Astrocyte (in vitro differentiated cells and primary cell): ENCODE measurements at regions not wholly inside any gene's neighbourhood (a gene's known extent, or its start where the extent isn't known, plus 50 kb on each side); places are given as distances from the start of the nearest gene placed in this dataset.

ENCODE experiments used
- DNase-seq: peaks from one replicate; pipeline ENCODE4 v3.0.0-alpha.2; 2010; ENCODE audit warnings: low read depth
- FAIRE-seq: peaks from 2 replicates; lab custom pipeline; 2011; peaks lifted over from hg19 to GRCh38; lab: Jason Lieb, UNC
- H2AFZ ChIP-seq: 2 replicates; pipeline ENCODE4 v1.6.0; 2012; ENCODE audit warnings: low read depth, low read length, inconsistent platforms
- H3K27ac ChIP-seq: 2 replicates; pipeline ENCODE4 v1.5.1; 2011; ENCODE audit warnings: low read depth, low read length, inconsistent platforms
- H3K27me3 ChIP-seq: 2 replicates; pipeline ENCODE4 v1.6.0; 2011; ENCODE audit warnings: low read length, inconsistent platforms; ENCODE audit not compliant: insufficient read depth
- H3K36me3 ChIP-seq: 2 replicates; pipeline ENCODE4 v1.5.1; 2011; ENCODE audit warnings: low read length, inconsistent platforms; ENCODE audit not compliant: insufficient read depth
- H3K4me1 ChIP-seq: 2 replicates; pipeline ENCODE4 v1.5.1; 2011; ENCODE audit warnings: low read length, inconsistent platforms; ENCODE audit not compliant: insufficient read depth
- H3K4me2 ChIP-seq: 2 replicates; pipeline ENCODE4 v1.6.0; 2012; ENCODE audit warnings: low read length, inconsistent platforms
- H3K4me3 ChIP-seq: 2 replicates; pipeline ENCODE4 v1.5.1; 2011; ENCODE audit warnings: low read depth, mild to moderate bottlenecking, low read length, inconsistent platforms; ENCODE audit not compliant: insufficient read depth
- H3K79me2 ChIP-seq: 2 replicates; pipeline ENCODE4 v1.6.0; 2012; ENCODE audit warnings: mild to moderate bottlenecking, low read length, inconsistent platforms; ENCODE audit not compliant: insufficient read depth
- H3K9ac ChIP-seq: 2 replicates; pipeline ENCODE4 v1.6.0; 2012; ENCODE audit warnings: mild to moderate bottlenecking, low read length, inconsistent platforms
- H3K9me3 ChIP-seq: 2 replicates; pipeline ENCODE4 v1.5.1; 2012; ENCODE audit warnings: low read depth, mild to moderate bottlenecking, low read length, inconsistent platforms; ENCODE audit not compliant: insufficient read depth
- H4K20me1 ChIP-seq: 2 replicates; pipeline ENCODE4 v1.6.0; 2012; ENCODE audit warnings: low read length, inconsistent platforms; ENCODE audit not compliant: insufficient read depth
- H3K27ac Mint-ChIP-seq: one replicate; pipeline ENCODE4 v1.8.0; 2021; ENCODE audit warnings: mild to moderate bottlenecking, mixed read lengths; ENCODE audit not compliant: unreplicated experiment
- H3K27me3 Mint-ChIP-seq: one replicate; pipeline ENCODE4 v1.8.0; 2021; ENCODE audit warnings: low read depth, mixed read lengths; ENCODE audit not compliant: unreplicated experiment
- H3K36me3 Mint-ChIP-seq: one replicate; pipeline ENCODE4 v1.8.0; 2021; ENCODE audit warnings: low read depth, mixed read lengths; ENCODE audit not compliant: unreplicated experiment
- H3K4me1 Mint-ChIP-seq: one replicate; pipeline ENCODE4 v1.8.0; 2021; ENCODE audit warnings: low read depth, mixed read lengths; ENCODE audit not compliant: unreplicated experiment
- H3K4me3 Mint-ChIP-seq: one replicate; pipeline ENCODE4 v1.8.0; 2021; ENCODE audit warnings: mild to moderate bottlenecking, moderate library complexity, mixed read lengths; ENCODE audit not compliant: unreplicated experiment
- H3K9me3 Mint-ChIP-seq: one replicate; pipeline ENCODE4 v1.8.0; 2021; ENCODE audit warnings: mild to moderate bottlenecking, mixed read lengths; ENCODE audit not compliant: unreplicated experiment
- EZH2 ChIP-seq: IDR thresholded peaks from 2 replicates; pipeline ENCODE4 v1.6.1; 2012; ENCODE audit warnings: mild to moderate bottlenecking, low read length, inconsistent platforms; ENCODE audit not compliant: insufficient read depth
- TF ChIP-seq, protein P1 (sequence below): IDR thresholded peaks from 2 replicates; pipeline ENCODE4 v1.5.1; 2011; ENCODE audit warnings: low read depth, mild to moderate bottlenecking, inconsistent platforms, low read length, moderate library complexity; ENCODE audit not compliant: insufficient read depth

DNA sequence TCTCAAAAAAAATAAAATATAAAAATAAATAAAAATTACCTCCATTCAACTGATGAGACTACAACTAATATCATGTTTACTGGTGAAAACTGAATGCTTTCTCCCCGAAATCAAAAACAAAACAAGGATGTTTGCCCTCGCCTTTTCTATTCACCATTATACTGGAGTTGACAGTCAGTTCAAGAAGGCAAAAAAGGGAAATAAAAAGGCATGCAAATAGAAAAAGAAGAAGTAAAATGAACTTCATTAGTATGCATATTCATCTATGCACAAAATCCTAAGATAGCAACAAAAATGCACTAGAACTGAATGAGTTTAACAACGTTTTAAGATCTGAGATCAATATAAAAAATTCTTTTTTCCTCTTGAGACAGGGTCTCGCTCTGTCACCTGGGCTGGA lies 72.7 kb upstream of the FAM174B start:
- no peak overlapping the region for H3K27ac ChIP-seq
- H3K9me3 ChIP-seq, result no peaks in the 10 kb centered on the region
- Mint-ChIP-seq H3K9me3 (no peaks in the 10 kb centered on the region), H3K4me1 (peaks cover 3% of the 10 kb centered on the region), H3K4me3 (no peak overlapping the region), H3K27me3 (no peaks in the 10 kb centered on the region), H3K27ac (no peak overlapping the region), H3K36me3 (no peaks in the 10 kb centered on the region)
- no peaks in the 10 kb centered on the region for H3K27me3 ChIP-seq
- H2AFZ ChIP-seq, result no peak overlapping the region
- no peak overlapping the region for H3K4me3 ChIP-seq
- DNase-seq (no peak), FAIRE-seq (no peak)
- TF ChIP-seq, protein P1, sequence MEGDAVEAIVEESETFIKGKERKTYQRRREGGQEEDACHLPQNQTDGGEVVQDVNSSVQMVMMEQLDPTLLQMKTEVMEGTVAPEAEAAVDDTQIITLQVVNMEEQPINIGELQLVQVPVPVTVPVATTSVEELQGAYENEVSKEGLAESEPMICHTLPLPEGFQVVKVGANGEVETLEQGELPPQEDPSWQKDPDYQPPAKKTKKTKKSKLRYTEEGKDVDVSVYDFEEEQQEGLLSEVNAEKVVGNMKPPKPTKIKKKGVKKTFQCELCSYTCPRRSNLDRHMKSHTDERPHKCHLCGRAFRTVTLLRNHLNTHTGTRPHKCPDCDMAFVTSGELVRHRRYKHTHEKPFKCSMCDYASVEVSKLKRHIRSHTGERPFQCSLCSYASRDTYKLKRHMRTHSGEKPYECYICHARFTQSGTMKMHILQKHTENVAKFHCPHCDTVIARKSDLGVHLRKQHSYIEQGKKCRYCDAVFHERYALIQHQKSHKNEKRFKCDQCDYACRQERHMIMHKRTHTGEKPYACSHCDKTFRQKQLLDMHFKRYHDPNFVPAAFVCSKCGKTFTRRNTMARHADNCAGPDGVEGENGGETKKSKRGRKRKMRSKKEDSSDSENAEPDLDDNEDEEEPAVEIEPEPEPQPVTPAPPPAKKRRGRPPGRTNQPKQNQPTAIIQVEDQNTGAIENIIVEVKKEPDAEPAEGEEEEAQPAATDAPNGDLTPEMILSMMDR, result no peak
- no peak for TF ChIP-seq EZH2
- H3K79me2 ChIP-seq, result no peaks in the 10 kb centered on the region
- no peak overlapping the region for H3K9ac ChIP-seq
- H4K20me1 ChIP-seq, result no peaks in the 10 kb centered on the region
- no peaks in the 10 kb centered on the region for H3K4me1 ChIP-seq
- no peaks in the 10 kb centered on the region for H3K36me3 ChIP-seq
- no peak overlapping the region for H3K4me2 ChIP-seq

DNA sequence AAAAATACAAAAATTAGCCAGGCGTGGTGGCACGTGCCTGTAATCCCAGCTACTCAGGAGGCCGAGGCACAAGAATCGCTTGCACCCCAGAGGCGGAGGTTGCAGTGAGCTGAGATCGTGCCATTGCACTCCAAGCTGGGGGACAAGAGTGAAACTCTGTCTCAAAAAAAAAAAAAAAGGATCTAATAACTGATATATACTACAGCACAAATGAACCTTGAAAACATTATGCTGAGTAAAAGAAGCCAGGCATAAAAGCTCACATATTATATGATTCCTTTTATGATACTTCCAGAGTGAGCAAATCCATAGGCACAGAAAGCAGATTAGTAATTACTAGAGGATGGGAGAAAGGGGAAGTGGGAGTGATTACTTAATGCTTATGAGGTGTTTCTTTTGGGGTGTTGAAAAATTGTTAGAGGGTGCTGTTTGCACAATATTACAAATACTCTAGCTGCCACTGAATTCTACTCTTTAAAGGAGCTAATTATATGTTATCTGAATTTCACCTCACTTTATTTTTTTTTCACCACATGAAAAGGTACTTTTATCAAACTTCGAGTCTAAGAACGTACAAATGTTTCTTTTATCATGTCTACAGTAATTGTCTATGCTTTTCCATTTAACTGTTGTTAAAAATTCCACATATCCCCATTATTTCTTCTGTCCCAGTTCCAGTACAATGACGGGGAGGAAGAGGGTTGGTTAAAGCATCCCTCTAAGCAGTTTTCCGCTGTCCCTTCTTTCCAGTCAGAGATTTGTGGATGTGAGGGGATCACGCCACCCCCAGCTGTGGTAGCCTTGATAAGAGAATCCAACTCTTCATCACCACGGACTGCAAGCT lies 77.7 kb upstream of the FAM174B start:
- TF ChIP-seq, protein P1, result no peak
- TF ChIP-seq EZH2, result no peak

More for the DNA sequence above, 77.7 kb upstream of the FAM174B start:
- H3K9me3 ChIP-seq, result no peaks in the 10 kb centered on the region
- Mint-ChIP-seq H3K9me3 (no peaks in the 10 kb centered on the region), H3K36me3 (no peaks in the 10 kb centered on the region), H3K4me1 (no peaks in the 10 kb centered on the region), H3K27me3 (no peaks in the 10 kb centered on the region), H3K27ac (no peak overlapping the region), H3K4me3 (peak overlapping the region; percentile 80)
- no peaks in the 10 kb centered on the region for H3K27me3 ChIP-seq
- no peak overlapping the region for H3K27ac ChIP-seq
- no peaks in the 10 kb centered on the region for H3K36me3 ChIP-seq
- no peaks in the 10 kb centered on the region for H4K20me1 ChIP-seq
- peak overlapping the region; percentile 90 for H3K4me2 ChIP-seq
- H3K79me2 ChIP-seq, result no peaks in the 10 kb centered on the region
- no peaks in the 10 kb centered on the region for H3K4me1 ChIP-seq
- peak overlapping the region; percentile 64 for H3K4me3 ChIP-seq
- FAIRE-seq (no peak), DNase-seq (no peak)
- peak overlapping the region; percentile 96 for H2AFZ ChIP-seq
- H3K9ac ChIP-seq, result peak overlapping the region; percentile 80
